Mucosa of gallbladder (tissue), 1 donor: ENCODE measurements at regions not wholly inside any gene's neighbourhood (a gene's known extent, or its start where the extent isn't known, plus 50 kb on each side); places are given as distances from the start of the nearest gene placed in this dataset.
A peak's percentile ranks its signal among the peaks of the same experiment; 100 is the strongest.

Source experiments
- DNase-seq: peaks from one replicate; pipeline ENCODE4 v3.0.0-alpha.2; 2020; ENCODE audit warnings: low spot score
- donor health status: DM: no; HTN: no; CAD: no.

DNA sequence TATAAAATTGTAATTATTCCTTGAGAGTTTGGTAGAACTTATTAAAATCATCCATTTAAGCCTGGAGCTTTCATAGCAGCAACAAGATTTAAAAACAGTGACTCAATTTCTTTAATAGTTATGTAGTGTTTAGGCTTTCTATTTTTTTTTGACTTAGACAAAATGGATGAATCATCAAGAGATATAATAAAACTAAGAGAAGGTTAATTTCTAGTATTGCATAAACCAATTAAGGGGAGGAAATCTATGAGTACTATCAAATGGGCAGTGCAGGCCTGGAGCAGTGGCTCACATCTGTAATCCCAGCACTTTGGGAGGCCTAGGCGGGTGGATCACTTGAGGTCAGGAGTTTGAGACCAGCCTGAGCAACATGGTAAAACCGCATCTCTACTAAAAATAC is 416.3 kb upstream of the USP24 start:
- no peak for DNase-seq

DNA sequence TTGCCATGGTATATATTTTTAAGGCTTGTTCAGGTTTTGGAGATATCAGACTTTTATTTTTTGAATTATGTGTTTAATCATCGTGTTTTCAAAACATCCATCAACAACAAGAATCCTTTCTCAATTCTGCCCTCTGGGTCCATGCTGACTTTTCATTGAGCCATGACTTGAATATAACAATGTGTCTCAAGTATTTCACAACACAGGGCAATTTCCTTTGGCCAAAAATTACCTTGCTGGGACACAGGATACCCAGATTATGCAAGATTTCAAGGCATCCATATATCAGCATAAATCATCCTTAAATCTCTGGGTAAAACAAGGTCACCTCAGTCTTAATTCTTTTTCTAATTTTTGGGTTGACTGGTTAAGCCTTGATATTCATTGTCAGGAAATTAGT is 411.2 kb upstream of the USP24 start:
- no peak for DNase-seq

DNA sequence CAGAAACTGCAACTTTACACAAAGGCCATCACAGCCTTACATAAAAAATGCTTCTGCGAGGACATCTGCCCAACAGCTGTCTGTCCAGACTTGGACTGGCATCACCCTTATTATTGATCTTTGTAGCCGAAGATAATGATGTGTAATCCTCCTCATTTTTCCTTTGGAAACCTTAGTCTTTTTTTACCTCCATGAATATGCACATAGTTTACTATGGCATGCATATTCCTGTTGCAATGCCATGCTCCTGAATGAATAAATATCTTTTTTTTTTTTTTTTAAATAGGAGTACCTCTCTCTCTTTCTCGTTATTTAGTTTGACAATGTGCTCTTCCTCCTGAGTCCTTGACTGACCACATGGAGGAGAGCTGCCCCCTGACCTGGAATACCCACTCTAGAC is 409.6 kb upstream of the USP24 start:
- DNase-seq, result no peak

DNA sequence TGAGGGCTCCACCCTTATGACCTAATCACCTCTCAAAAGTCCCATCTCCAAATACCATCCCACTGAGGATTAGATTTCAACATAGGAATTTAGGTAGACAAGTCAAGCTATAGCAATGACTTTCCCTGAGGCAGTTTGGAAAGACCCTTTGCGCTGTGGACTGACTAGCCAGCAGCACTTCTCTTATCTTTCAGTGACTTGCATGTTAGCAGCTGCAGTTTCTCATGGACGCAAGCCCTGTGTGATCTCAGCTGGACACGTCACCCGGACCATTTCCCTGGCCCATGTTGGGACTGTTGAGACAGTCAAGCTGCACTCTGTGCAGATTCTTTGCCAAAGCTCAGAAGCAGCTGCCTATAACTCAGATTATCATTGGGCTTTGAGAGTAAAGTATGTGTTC is 408.1 kb upstream of the USP24 start:
- peak; percentile 69 for DNase-seq

DNA sequence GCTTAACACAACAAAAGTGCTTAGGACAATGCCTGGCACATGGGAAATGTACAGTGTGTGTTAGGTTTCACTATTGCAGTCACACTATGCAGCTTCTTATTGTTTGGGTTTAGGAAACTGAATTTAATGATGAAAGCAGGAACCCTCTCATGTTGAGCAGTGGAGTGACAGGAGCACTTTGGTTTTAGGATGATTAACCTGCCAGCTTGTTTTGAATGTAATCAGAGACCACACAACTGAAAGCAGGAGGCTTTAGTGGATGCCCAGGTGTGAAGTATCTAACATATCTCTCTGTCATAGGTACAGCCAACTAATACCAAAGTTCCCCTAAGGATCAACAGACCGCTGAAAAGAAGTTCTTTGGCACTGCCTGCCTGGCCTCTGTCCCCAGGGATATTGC is 406.9 kb upstream of the USP24 start:
- no peak for DNase-seq

DNA sequence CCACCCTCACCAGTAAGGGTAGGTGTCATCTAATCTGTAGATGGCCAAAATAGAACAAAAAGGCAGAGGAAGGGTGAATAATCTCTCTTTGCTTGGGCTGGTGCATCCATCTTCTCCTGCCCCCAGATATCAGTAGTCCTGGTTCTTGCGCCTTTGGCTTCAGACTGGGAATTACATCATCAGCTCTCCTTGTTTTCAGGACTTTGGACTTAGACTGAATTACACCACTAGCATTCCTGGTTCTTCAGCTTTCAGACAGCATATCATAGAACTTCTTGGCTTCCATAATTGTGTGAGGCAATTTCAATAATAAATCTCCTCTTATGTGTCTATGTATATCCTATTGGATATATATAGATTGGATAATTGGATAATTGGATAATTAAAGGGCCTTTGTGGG is 403.0 kb upstream of the USP24 start:
- peak; percentile 20 for DNase-seq

DNA sequence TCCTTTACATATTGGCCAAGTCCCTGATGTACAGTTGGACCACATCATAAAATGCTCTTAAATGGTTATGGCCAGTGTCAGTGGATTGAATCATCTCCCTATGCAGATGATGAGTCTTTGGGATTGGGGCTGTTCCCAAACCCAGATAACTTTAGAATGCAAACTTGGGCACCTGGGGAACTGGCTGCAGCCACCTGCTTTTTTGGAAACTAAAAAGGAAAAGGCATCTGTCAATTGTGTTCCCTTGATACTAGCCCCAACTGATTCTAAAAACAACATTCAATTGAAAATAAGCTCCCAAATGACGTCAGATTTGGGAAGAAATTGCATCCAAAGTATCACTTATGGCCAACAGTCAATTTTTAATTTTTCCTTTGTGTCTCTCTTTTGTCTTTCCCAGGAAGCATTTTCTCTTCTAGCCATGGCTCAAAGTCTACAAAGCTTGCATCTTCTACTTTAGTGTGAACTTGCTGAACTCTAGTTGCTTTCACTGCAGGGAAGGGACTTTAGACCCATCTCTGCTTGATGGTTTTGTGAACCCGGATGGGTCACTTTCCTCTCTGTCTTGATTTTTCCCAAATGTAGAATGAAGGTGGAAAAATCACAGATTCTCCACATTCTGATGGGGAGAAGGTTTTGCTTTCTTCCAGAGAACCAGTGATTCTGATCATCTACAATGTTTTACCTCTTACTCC is 402.3 kb upstream of the USP24 start:
- DNase-seq, result no peak

DNA sequence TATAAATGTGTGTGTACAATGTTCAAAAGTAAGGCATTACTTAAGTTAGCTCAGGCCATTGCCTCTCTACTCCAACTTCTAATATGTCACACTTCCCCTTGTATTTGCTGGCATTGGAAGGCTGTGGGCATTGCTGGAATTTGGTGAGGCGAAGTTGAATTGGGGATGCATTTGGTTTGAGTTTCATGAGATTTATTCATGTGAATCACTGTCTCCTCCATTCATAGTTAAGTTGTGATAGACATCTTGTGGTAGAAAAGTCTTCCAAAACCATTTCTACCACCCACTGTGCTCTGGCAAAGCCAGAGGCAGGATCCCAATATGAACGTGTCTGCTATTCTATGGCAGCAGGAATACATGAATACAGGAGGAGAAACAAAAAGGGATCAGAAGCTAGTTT is 397.8 kb upstream of the USP24 start:
- no peak for DNase-seq

DNA sequence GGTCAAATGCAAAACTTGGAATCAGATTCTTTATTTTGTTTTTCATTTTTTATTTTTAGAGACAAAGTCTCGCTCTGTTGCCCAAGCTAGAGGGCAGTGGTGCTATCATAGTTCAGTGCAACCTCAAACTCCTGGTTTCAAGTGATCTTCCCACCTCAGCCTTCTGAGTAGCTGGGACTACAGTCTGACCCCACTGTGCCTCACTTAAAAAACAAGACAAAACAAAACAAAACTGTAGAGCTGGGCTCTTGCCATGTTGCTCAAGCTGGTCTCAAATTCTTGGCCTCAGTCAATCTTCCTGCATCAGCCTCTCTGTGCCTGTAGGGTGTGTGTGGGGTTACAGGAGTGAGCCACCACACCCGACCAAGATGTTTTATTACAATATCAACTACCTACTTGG is 396.0 kb upstream of the USP24 start:
- DNase-seq, result no peak

DNA sequence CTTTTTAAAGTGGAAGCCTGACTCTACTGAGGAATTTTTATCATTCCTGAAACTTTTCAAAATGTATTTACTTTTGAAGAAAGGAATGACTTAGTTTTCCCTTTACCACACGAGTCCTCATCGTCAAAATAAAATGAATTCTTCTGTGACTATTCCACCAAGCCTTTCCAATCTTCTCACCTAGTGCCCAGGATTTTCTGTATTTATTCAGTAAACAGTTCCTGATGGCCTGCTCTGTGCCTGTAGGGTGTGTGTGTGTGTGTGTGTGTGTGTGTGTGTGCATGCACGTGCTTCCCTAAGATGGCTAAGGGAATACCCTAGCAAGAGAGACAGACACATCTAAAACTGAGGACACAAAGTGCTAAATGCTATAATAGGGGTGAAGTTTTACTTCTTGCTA is 395.0 kb upstream of the USP24 start:
- DNase-seq, result no peak

DNA sequence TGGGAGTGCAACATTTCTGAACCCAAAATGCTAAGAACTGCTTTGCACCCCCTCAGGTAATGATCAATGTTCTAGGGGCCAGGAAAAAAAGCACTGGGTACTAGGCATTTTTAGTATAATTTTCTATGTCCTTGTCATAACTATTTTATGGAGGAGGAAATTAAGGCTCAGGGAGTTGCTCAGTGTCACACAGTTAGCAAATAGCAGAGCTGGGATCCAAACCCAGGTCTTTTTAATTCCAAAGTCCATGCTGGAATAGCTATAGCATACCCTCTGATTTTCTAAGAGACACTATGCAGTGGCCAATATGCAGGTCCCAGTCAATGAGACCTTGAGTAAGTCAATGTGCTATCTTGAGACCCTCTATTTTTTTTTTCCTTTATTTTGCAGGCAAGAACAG is 394.5 kb upstream of the USP24 start:
- DNase-seq, result no peak

DNA sequence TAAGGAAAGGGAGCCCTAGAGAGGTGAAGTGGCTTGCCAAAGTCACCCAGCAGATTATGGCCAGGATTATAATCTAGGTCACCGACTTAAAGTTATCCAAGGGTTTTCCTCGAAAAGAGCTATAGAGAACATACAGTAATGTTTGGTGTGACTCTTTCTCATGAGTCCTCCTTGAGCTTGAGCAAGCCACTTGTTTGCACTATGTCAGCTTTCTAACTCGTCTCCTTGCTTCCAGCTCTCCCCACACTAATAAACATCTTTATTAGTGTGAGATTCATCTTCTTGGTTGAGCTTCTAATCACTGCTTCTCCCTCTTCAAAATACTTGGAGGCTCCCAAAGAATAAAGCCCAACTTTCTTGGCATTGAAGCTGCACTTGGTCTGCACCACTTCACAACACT is 390.0 kb upstream of the USP24 start:
- no peak for DNase-seq

DNA sequence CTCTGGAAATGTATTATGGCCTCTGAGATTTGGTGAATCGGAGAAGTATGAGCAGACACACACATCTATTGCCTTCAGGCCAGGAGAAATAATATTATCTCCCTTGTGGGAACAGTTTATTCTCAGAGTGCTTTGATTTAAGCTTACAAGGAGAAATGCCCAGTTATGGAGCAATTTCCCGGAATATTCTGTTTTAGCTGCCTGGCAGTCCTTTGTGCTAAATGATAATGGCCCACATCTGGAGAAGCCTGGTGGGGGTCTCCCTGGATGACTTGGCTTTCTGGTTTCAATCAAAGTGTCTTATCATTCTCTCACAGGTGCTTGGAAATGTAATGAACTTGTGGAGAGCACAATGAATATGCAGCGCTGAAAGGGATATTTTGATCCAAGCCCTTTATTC is 389.6 kb upstream of the USP24 start:
- DNase-seq, result no peak

DNA sequence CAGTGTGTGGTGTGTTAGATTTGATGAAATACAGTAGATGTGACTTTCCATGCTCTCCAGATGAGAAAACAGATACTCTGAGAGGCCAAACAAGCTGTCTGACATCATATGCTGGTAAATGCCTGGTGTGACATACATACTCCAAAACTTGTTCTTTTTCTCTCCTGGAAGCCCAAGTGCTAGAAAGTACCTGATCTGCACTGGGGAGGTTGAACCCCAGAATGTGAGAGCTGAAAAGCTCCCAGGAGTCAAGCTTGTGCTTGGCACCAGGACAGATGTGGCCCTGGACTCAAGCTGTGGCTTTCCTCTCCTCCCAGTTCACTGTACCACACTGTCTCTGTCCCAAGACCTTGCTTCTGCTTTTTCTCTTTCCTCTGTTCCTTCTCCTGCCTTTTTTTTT is 389.0 kb upstream of the USP24 start:
- no peak for DNase-seq

DNA sequence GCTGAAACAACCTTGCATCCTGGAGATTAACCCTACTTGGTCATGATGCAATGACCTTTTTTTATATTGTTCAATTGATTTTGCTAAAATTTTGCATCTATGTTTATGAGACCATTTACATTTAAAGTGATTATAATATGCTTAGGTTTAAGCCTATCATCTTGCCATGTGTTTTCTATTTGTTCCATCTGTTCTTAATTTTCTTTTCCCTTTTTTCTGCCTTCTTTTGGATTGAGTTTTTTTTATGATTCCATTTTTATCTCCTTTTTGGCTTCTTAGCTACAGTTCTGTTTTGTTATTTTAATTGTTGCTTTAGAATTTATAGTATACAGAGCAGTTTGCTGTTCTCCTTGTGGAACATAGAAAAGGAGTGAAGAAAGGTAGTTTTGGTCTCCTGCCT is 385.1 kb upstream of the USP24 start:
- no peak for DNase-seq

DNA sequence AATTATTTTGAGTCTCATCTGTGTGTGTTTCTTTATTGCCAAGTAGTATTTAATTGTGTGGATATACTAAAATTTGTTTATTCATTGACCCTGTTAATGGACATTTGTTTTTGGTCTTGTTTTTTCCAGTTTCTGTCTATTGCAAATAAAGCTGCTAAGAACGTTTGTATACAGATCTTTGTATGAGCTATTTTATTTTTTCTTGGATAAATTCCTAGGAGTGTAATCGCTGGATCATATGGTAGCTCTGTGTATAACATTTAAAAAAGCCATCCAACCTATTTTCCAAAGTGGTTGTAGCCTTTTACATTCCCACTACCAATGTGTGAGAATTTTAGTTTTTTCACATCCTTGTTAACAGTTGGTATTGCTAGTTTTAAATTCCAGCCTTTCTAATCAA is 382.7 kb upstream of the USP24 start:
- DNase-seq, result no peak

DNA sequence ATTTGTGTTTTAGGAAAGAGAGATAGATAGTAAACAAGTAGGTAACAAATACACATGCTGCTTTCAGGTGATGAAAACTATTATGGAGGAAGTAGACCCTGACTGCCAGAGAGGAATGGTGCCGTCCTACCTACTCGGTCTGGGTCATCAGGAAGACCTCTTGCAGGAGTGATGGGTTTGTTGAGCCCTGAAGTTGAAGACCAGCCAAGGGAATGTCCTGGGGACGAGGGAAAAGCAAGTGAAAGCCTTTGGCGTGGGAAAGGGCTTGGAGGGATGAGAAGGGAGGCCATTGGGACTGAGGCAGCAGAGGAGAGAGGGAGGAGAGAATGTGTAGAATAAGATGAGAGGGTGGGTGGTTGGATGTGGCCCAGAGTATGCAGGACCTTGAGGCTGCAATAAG is 379.5 kb upstream of the USP24 start:
- DNase-seq, result no peak

DNA sequence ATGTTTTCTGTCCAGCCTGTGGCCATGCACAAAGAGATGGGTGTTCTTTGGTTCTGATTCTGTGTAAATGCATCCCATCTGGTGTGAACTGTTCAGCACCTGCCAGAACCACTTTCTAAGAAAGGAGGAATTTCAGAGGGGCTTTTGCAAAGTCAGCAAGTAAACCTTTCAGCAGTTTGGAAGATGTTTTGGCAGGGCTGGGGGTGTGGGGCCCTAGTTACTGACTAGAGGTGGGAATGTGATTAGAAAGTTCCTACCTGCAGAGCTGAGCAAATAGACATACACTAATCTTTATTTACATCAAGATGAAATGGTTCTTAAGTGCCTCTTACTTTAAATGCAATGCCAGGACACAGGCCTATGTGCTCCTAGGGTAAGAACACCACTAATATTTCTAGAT is 378.1 kb upstream of the USP24 start:
- DNase-seq, result no peak

DNA sequence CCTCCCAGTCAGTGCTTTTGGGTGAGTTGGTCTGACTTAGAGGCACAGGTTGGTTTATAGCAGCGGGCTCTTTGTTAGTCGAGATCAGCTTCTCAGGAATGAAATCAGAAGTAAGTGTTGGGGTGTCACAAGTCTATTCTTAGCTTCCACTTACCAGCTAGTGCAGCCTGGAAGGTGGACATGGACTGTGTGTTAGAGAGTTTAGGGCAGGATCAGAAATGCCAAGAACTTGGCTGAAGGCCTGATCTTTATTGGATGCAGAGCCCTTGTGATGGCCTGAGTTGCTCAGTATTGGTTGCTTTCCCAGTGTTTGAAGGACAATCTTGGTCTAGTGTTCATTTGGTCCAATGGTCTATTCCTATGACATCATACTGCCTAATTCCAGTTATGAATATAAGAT is 377.0 kb upstream of the USP24 start:
- DNase-seq, result no peak

DNA sequence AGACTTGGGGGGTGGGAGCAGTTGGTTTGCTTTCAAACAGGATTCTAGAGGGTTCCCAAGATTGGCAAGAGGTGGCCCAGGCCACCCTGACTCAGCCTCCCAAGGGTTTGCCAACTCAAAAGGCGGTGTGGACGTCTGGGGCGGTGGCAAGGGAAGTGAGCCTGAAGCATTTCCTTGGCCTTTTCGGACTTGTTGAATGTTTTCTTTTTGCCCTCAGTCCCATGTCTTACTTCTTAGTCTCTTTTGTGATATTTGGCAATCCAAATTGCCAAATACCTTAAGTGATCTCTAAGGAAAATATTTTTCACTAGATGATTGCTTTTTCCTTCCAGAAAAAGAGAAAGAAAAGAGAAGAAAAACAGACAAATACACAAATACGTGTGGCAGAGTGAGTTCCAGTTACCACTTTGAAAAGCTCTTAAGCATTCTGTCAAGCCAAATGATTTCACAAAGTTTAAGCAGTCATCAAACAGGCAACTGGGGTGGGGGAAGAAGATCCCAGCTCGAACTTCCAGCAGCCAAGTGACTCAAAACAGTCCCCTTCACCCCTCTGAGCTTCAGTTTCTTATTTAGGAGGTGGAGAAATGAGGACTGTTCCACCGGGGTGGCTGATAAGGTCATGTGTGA is 374.6 kb upstream of the USP24 start:
- no peak for DNase-seq

DNA sequence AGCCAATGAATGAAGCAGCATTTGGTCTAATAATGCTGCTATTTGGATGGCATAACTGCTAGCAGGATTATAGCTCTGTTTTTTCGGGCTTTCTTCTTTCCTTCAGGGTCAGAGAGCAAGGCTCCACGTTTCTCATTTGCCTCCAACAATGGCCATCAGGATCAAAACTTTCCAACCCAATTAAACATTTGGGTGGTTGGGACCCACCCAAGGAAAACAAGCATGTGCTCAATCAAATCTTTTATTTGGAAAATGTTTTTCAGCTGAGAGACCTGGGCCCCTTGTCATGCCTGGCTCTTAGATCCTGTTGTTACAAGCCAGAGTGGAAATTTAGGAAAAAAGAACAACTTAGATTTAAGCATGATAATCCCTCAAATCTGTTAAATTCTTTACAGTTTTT is 373.1 kb upstream of the USP24 start:
- DNase-seq, result no peak

DNA sequence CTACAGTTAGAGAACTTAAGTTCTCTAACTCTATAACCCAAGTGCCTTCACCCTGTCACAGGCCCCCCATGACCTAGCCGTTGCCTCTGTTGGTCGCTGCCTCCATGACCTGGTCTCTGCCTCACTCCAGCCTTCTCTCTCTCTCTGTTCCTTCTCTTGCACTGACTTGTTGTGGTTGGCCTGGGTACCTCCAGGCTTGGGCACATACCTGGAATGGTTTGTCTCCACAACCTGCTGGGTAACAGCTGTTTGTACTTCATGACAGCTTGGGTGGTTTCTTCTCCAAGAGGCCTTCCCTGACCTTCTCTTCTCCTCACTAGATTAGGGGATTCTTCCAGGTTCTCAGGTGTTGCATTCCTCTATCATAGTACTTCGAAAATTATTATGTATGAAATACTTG is 371.6 kb upstream of the USP24 start:
- DNase-seq, result no peak

DNA sequence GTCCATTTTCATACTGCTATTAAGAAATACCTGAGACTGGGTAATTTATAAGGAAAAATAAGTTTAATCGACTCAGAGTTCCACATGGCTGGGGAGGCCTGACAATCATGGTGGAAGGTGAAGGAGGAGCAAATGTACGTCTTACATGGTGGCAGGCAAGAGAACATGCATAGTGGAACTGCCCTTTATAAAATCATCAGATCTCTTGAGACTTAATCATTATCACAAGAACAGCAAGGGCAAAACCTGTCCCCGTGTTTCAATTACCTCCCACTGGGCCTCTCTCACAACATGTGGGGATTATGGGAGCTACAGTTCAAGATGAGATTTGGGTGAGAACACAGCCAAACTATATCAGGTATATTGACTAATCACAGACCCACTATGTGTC is 370.2 kb upstream of the USP24 start:
- DNase-seq, result no peak
